Left hindlimb (tissue), 1 donor: ENCODE measurements at regions not wholly inside any gene's neighbourhood (a gene's known extent, or its start where the extent isn't known, plus 50 kb on each side); places are given as distances from the start of the nearest gene placed in this dataset.

Experiments used
- DNase-seq: peaks from one replicate; pipeline ENCODE4 v3.0.0-alpha.2; 2018

DNA sequence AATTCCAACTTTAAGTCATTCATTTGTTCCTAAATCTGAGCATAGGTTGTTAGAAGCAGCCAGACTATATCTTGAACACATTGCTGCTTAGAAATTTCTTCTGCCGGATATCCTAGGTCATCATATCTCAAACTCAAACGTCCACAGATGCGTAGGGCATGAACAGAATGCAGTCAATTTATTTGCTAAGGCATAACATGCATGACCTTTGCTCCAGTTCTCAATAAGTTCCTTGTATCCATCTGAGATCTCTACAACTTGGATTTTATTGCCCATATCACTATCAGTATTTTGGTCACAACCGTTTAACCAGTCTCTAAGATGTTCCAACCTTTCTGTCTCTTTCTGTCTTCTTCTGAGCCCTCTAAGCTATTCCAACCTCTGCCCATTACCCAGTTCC, 210.9 kb upstream of the MANEA start:
- DNase-seq: no peak

DNA sequence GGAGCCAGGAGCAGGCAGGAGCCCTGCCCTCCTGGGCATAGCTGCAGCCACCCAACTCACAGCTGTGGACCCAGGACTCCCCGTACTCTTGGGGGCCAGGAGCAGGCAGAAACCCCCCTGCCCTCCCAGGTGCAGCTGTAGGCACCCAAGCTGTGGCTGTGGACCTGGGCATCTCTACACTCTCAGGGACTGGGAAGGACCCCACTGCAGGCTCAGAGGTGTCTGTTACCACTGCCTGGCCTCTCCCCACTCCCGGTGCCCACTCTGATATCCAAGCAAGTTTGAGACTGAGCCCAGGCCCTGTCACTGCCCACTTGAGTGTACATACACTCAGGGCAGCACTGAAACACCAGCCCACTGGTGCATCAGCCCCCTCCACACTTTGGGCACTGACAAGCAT, 193.5 kb upstream of the MANEA start:
- peak; percentile 15 for DNase-seq

DNA sequence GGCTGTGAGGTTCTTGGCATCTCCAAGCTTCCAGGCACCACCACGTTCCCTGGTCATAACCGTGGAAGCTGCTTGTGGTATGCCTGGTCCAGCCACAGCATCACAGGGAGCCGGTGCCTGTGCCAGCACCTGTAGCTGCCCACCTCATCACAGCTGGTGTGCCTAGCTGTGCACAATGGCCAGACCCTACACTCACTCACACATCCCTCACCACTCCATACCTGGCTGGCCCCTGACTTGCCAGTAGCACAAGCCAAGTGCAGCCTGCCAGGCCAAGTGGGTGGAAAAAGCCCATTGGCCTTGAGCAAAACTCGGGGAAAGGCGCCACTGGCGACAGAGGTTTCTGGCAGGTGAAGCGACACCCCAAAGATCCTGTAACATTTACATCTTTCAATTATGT, 192.3 kb upstream of the MANEA start:
- DNase-seq: peak; percentile 13

DNA sequence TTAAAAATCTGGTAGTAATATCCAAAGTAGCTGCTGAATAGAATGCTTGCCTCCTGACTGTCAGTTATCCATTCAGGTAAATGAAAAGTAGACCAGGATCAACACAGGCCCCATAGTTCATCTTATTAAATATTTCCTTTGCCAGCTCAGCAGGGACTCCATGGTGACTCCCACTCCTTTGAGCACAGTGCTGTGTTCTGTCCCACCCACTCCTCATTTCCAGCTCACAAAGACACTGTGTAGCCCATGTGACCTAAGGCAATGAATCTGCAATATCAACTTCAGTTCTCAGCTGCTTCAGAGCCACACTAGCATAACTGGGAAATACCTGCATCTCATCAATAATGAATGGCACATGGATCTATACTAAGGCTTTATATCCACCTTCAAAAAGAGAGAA, 189.5 kb upstream of the MANEA start:
- no peak for DNase-seq

DNA sequence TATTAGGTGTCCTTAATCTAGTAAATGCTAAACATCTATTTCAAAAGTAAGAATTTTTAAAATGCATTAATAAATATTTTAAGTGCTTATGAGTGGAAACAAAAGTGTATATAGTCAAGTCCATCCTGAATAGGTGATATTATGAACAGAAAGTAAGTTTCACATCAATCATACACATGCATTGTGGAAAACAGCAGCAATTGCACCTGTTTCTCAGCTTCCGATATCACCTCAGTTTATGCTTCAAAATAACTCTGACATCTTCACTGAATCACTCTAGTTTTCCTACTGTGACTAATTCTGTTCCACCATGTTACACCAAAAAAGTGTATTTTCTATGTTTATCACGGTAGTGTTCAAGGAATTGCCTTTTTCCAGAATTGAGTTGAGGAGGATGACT, 172.6 kb upstream of the MANEA start:
- no peak for DNase-seq

DNA sequence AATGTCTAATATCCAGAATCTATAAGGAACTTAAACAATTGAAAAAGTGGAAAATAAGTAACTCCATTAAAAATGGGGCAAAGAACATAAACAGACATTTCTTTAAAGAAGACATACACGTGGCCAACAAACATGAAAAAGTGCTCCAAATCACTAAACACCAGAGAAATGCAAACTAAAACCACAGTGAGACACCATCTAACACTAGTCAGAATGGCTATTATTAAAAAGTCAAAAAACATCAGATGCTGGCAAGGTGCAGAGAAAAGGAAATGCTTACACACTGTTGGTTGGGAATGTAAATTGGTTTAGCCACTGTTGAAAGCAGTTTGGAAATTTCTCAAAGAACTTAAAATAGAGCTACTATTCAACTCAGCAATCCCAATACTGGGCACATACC, 169.2 kb upstream of the MANEA start:
- DNase-seq: no peak

DNA sequence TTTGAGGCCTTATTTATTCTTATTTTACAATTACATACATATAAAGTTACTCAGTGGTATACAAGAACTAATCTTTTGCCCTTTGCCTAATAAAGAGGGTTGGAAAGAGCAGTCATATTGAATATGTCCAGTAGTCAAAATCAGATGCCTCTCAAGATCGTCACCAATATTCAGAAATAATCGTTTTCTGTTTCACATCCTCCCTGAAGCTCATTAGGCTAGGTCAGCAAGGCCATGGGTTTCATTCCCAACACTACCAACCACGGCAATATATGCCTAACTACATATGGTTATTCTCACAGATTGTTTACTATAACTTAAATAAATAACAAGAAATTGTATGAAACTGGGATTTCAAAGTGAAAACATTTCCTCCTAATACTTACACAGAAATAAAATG, 167.2 kb upstream of the MANEA start:
- no peak for DNase-seq

DNA sequence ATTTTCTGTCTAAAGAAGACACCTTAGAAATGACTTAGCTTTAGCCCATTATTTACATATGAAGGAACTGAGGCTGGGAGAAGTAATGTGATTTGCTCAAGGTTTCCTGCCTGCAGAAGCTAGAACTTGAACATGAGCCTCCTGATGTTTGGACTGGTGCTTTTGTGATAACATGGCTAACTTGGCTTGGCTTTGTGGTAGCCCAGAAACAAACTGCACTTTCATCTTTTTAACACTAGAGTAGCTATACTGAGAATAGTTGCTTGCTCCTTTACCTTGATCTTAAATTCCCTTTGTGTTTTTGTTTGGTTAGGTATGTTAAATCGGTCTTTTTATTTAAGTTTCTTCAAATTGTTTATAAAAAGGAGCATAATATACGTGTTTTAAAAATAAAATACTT, 163.5 kb upstream of the MANEA start:
- DNase-seq: no peak

DNA sequence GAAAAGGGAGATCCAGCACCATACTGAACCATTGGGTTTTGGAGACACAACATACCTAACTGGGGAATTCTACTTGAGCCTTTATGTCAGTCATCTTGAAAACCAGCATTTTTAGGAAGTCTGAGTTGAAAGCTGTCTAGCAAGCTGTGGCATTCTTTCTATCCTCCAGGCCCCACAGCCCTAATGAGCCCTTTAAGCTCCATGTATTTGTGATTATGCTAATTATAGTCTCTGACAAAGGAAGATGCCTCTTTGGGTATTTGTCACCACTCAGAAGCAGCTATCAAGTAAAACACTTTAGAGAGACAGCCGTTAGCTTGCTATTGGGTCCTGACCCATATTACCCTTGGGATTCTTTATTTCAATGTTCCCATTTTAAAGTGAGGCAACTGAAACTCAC, 159.5 kb upstream of the MANEA start:
- DNase-seq: no peak

DNA sequence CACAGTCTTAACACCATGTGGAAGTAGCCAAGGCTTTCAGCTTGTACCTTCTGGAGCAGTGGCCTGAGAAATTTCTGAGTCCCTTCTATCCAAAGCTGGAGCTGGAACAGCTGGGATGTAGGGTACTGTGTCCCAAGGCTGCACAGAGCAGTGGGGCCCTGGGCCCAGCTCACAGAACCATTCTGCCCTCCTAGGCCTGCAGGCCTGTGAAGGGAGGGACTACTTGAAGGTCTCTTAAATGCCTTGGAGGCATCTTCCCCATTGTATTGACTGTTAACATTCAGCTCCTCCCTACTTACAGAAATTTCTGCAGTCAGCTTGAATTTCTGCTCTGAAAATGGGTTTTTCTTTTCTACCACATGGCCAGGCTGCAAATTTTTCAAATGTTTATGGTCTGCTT, 156.5 kb upstream of the MANEA start:
- DNase-seq: no peak

DNA sequence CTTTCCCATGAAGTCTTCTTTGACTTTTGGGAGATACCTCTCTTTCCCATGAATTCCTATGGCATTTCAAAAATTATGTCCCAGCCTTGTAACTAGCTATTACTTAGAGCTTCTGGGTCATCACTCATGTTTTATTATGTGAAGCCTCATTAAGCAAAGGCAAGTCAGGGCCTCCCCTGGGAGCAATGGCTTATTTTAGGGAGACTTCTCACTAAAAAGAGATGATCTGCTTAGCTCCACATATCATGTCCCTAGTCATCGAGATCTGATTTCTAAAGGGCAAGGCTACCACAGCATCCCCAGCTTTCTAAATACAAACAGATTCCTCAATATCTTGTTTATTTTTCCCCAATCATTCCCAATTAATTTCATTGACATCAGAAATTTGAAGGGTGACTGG, 154.0 kb upstream of the MANEA start:
- DNase-seq: no peak

DNA sequence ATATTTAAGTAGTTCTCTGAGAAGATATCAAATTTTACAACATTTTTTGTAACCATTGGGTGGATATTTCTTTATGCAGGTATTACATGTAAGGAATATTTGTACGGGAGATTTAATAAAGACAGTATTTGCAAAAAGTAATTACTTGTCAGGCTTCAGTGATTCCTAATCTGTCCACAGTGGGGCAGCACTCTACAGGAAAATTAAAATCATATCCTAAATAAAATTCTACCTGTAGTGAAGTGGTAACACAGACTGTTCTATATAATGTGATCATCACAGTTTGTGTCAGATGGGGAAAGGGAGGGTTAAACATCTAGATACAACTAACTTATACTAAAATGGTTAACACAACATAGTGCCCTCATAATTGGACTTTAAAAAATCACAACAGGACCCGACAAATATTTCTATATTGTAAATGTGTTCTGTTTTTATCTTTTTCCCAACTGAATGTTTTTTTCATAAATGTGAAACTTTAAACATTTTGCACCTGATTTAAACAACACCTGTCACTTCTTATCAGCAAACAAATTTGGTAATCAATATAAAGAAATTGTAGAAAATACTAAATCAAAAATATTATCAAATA, 145.6 kb upstream of the MANEA start:
- peak; percentile 26 for DNase-seq

DNA sequence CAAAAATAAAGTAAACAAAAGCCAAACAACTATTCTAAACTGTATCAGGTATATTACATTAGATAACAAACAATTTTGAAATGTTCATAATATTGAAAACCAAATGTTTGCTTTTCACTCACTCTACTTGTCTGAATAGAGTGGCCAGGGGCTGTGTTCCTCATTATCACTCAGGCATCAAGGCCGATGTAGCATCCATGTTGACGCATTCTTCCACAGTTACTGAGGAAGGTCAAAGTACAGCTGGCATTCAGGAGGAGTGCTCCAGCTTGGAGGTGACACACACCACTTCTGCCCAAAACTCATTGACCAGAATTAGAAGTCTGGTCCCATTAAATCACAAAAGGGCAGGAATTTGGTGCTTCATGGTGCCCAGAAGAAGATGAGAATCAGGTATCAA, 137.6 kb upstream of the MANEA start:
- DNase-seq: no peak

DNA sequence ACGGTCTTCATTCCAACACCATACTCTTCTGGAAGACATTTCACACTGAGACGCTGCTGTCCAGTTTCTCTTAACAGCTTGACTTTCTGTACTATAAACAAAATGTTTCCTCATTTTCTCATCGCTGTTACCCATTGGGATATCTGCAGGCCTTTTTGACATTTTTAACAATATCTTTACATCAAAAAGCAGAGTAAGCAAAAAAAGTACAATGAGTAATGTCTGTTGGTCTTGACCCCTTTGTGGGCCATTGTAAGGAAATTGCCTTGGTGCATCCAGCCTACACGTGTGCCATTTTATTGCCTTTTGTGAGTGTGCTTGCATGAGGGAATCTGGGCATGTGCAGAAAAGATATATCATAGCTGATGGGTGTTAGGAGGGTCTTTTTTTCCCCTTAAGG, 129.1 kb upstream of the MANEA start:
- no peak for DNase-seq

DNA sequence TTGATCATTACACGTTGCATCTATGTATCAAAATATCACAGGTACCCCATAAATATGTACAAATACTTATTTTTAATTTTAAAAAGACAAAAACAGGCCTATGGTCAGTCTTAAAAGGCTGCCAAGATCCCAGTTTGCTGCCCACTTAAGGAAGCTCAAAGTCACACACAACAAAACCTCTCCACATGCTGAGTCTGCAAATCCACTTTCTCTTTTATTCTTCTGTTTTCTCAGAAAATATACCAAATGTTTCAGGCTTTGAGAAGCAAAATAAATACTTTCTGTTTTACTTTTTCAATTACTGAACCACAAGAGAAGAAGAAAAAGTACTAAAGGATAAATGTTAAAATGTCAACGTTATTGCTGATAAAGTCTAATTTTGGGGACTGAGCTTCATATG, 107.8 kb upstream of the MANEA start:
- DNase-seq: no peak

DNA sequence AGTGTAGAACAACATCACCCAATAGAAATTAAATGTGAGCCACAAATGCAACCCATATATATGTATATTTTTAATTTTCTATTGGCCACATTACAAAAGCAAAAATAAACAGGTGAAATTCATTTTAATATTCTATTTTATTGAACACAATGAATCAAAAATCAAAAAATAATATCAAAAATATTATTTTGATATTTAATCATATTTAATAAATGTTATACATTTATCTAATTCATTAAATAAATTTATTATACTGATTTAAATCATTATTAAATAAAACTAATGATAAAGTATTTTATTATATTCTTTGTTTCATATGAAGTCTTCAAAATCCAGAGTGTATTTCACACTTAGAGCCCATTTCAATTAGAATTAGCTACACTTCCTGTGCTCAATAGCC, 98.4 kb upstream of the MANEA start:
- no peak for DNase-seq

DNA sequence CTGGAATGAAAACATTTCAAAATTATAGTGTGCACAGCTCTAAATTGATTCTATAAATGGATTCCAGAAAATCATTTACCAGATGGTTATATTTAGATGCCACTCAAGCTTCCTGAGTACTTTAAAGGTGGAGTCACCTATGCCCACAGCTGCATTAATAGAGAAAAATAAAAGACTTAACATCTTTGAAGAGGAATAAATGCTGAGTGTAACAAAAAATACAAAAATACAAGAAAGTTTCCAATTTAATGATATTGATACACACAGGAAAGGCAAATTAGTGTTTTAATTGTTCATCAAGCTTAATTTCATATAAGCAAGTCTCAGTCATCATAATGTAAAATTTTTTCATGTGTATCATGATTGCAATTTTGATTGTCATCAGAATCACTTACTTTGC, 89.5 kb upstream of the MANEA start:
- DNase-seq: no peak

DNA sequence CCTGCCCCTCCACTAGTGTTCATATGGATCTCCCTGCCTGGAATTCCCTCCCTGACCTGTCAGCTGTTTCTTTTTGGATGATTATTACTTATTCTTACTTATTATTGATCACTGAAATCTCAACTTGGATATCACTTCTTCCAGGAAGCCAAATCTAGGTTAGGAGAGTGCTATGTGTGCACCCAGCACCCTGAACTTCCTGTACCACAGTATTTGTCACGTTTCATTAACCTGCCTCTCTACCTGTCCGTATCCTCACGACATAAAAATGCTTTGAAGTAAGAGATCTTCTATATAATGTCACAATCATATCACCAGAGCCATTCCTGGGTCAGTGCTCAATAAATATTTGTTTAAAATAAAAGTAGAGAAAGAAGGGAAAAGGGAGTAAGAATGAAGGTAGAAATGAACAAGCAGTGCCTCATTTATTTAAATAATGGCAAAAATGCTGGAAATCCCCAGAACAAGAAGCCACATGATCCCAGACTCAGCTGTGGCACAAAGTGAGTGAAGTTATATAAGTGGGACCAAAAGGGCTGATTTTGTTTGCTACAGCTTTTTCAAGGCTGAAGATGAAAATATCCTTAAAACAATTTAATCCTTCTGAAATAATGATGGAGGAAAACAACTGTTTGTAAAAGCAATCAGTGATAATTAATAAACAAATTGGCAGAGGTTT, 88.0 kb upstream of the MANEA start:
- no peak for DNase-seq

DNA sequence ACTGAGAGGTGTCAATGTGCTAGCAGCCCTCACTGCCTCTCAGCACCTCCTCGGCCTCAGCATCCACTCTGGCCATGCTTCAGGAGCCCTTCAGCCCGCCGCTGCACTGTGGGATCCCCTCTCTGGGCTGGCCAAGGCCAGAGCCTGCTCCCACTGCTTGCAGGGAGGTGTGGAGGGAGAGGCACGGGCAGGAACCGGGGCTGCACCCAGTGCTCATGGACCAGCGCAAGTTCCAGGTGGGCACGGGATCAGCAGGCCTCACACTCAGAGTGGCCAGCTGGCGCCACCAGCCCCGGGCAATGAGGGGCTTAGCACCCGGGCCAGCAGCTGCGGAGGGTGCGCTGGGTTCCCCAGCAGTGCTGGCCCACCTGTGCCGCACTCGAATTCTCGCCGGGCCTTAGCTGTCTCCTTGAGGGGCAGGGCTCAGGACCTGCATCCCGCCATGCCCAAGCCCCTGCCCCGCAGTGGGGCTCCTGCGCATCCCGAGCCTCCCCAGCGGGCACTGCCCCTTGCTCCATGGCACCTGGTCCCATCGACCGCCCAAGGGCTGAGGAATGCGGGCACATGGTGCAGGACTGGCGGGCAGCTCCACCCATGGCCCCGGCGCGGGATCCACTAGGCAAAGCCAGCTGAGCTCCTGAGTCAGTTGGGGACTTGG, 80.4 kb upstream of the MANEA start:
- DNase-seq: no peak

DNA sequence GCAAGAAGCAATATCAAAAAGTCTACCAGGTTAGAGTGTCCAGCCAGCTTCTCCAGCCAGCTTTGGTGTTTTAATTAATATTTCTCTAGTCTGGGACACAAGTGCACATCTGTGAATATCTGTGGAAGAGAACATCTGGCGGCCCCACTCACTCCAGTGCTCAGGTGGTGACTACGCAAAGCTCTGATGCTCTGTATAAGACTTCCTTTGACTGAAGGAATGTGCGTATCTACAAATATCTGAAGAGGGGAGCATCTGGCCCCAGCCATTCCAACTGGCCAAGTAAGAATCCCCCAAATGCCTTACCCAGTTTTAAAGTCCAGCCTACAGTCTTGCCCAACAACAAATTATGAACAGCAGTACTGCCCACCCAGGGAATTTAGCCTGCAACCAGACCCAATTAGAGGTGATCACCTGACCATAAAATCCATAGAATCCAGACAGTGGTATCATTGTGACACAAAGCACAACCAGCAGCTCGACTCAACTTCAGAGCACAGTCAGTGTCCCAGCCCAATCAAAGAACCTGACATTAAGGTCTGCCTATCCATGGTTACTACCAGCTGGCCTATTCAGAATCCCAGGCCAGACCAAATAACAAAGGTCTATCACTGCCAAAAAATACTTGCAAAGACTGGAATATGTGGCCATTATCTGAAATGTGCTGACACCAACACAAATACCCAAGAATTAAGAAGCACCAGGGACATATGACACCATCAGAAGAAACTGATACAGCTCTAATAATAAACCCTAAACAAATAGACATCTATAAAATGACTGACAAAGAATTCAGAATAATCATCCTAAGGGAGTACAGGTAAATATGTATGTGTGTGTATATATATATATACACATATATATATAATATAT, 76.1 kb upstream of the MANEA start:
- DNase-seq: no peak

DNA sequence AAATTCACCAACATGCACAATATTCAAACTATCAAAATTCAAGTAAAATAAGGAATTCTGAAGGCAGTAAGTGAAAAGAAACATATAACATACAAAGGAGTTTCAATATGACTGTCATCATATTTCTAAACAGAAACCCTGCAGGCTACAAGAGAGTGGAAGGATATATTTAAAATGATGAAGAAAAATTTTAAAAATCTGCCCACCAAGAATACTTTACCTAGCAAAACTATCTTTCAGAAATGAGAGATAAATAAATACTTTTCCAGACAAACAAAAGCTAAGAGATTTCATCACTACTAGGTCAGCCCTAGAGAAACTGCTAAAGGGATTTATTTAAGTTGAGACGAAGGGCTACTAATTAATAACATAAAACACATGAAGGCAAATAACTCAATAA, 73.8 kb upstream of the MANEA start:
- no peak for DNase-seq

DNA sequence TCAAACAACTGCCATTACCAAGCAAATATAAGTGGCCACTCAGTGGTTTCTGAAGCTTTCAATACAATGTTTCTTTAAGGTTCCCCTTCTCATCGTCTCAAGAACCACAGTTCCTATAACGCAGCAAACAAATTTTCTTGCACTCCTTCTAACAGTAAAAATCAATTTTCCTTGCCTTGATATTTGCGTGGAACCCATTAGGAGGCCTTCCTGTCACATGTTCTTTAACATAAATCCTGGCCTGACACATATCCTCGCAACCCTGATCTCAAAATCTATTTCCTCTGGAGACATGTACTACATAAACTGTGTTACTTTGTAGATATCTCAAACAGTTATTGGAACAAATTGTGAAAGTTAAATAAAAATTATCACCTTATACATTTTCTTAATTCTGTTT, 65.9 kb upstream of the MANEA start:
- DNase-seq: no peak

DNA sequence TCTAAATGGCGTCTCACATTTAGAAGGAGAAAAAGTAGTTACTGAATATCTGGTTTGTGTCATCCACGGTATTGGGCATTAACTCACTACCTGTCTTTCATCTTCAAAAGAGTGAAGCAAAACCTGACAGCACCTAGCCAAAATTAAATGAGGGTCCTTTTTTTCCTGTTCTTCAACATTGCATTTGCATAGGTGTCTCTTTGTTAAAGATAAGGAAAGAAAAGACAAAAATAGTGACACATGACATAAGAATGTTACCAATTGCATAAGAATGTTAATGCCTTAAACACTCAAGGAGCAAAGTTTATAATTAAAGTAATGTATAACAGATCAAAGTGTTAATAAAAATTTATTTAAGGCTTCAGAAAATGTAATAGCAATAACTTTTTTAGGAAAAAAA, 61.4 kb upstream of the MANEA start:
- DNase-seq: no peak

DNA sequence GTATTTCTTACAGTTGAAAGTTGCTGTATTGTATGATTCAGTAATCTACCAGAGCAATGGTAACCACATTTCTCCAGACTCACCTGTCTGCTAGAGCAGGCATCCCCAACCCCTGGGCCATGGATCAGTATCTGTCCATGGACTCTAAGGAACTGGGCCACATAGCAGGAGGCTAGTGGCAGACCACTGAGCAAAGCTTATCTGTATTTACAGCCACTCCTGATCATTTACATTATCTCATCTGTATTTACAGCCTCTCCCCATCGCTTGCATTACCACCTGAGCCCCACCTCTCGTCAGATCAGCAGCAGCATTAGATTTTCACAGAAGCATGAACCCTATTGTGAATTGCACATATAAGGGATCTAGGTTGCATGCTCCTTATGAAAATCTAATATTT, 60.3 kb upstream of the MANEA start:
- DNase-seq: no peak
